ENCODE measurements at regions not wholly inside any gene's neighbourhood (a gene's known extent, or its start where the extent isn't known, plus 50 kb on each side); places are given as distances from the start of the nearest gene placed in this dataset.

GRCh38 chr3:180820400-180820799, 92.1 kb upstream of the FXR1 start:
- Mint-ChIP-seq H3K27me3 (ENCODE audit: low read depth) (no peaks in the 10 kb centered on the region), H3K9me3 (no peaks in the 10 kb centered on the region), H3K4me3 (no peak overlapping the region), H3K4me1 (no peaks in the 10 kb centered on the region), H3K27ac (ENCODE audit: unreplicated experiment) (no peak overlapping the region), H3K36me3 (ENCODE audit: low read depth) (no peaks in the 10 kb centered on the region)
- no peak for DNase-seq (ENCODE audit: low read depth, low spot score)
- no peak for TF ChIP-seq CTCF (conservative IDR thresholded peaks at IDR 0.05)

GRCh38 chr3:180825964-180826363, 86.5 kb upstream of the FXR1 start:
- no peak for DNase-seq (ENCODE audit: low read depth, low spot score)
- Mint-ChIP-seq H3K9me3 (no peaks in the 10 kb centered on the region), H3K4me1 (no peaks in the 10 kb centered on the region), H3K36me3 (ENCODE audit: low read depth) (no peaks in the 10 kb centered on the region), H3K27me3 (ENCODE audit: low read depth) (no peaks in the 10 kb centered on the region), H3K4me3 (no peak overlapping the region), H3K27ac (ENCODE audit: unreplicated experiment) (no peak overlapping the region)
- no peak for TF ChIP-seq CTCF (conservative IDR thresholded peaks at IDR 0.05)

DNA sequence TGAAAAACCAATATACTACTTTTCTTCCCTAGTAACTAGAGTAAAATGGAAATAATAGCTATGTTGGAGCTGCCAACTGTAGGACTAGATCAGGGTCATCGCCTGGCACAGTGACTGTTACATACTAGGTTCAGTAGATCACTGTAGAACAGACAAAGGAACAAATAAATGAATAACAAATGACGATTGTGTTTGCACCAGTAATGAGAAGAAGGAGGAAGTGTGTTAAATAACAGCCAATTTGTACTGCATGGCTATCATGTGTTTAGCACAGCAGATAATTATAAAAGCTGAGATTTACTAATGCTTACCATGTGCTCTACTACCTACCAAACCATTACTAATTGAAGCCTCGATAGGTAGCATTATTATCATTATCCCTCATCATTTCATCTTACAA, 85.3 kb upstream of the FXR1 start:
- H3K36me3 Mint-ChIP-seq (ENCODE audit: low read depth) = no peaks in the 10 kb centered on the region
- no peaks in the 10 kb centered on the region for H3K9me3 Mint-ChIP-seq
- H3K4me3 Mint-ChIP-seq = no peak overlapping the region
- H3K27me3 Mint-ChIP-seq (ENCODE audit: low read depth) = no peaks in the 10 kb centered on the region
- no peak overlapping the region for H3K27ac Mint-ChIP-seq (ENCODE audit: unreplicated experiment)
- no peak for TF ChIP-seq CTCF (conservative IDR thresholded peaks at IDR 0.05)
- H3K4me1 Mint-ChIP-seq = no peaks in the 10 kb centered on the region
- no peak for DNase-seq (ENCODE audit: low read depth, low spot score)

DNA sequence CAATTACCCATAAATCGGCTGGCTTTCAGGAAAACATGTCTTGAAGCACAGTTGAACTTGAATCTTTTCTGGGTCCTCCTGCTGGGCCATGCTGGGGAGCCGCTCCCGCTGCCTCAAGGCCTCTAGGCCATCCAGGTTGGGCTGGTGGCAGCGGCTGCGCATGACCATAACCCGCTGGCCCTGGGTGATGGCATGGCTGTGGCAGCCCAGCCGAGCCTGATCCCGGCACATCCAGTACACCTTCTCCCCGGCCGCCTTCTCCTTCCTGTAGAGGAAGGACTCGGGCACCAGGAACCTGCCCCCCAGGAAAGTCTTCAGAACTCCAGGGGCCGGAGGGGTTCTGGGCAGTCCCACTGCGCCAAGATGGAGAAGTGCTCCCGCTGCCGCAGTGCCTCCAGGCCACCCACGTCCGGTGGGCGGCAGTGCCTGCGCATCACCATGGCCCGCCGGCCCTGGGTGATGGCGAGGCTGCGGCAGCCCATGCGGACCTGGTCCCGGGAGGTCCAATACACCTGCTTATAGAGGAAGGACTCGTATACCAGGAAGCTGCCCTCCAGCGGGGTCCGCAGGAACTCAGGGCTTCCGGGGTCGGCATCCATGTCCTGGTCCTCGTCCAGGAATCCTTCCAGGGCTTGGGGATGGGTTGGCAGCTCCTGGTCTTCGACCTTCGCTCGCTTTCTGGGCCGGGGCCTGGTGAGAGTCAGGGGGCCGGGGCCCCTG, 84.3 kb upstream of the FXR1 start:
- TF ChIP-seq CTCF (conservative IDR thresholded peaks at IDR 0.05) = no peak
- no peaks in the 10 kb centered on the region for H3K36me3 Mint-ChIP-seq (ENCODE audit: low read depth)

DNA sequence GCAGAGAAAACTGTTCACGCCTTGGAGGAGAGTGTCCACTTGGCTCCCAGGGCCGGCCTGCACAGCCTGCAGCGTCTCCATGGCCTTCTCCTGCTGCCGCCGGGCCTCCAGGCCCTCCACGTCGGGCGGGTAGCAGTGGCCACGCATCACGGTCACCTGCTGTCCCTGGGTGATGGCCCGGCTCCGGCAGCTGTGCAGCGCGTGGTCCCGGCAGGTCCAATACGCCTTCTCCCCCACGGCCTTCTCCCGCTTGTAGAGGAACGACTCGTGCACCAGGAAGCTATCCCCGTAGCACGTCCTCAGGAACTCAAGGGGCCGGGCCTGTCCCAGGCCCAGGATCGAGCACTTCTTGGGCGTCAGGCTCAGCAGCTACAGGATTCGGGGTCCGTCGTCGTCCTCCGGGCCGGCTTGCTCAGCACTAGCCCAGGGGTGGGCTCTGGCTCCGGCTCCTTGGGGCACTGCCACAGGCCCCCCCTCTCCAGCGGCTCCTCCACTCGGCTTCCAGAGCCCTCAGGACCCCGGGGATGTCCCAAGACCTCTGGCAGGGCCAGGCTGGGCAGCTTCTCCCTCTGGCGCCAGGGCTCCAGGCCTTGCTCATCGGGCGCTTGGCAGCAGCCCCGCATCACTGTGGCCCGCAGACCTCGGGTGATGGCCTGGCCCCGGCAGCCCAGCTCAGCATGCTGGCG, 83.6 kb upstream of the FXR1 start:
- Mint-ChIP-seq H3K36me3 (ENCODE audit: low read depth) (no peaks in the 10 kb centered on the region), H3K27me3 (ENCODE audit: low read depth) (no peaks in the 10 kb centered on the region), H3K4me3 (no peak overlapping the region), H3K4me1 (no peaks in the 10 kb centered on the region), H3K27ac (ENCODE audit: unreplicated experiment) (no peak overlapping the region), H3K9me3 (no peaks in the 10 kb centered on the region)
- no peak for TF ChIP-seq CTCF (conservative IDR thresholded peaks at IDR 0.05)
- no peak for DNase-seq (ENCODE audit: low read depth, low spot score)

More for the DNA sequence above, 84.3 kb upstream of the FXR1 start:
- no peaks in the 10 kb centered on the region for H3K27me3 Mint-ChIP-seq (ENCODE audit: low read depth)
- H3K27ac Mint-ChIP-seq (ENCODE audit: unreplicated experiment) = no peak overlapping the region
- H3K4me3 Mint-ChIP-seq = no peak overlapping the region
- no peak for DNase-seq (ENCODE audit: low read depth, low spot score)
- no peaks in the 10 kb centered on the region for H3K9me3 Mint-ChIP-seq
- no peaks in the 10 kb centered on the region for H3K4me1 Mint-ChIP-seq

Measured in neural crest cell (in vitro differentiated cells).